OCI-LY3 (cell line): ENCODE measurements at regions not wholly inside any gene's neighbourhood (a gene's known extent, or its start where the extent isn't known, plus 50 kb on each side); places are given as distances from the start of the nearest gene placed in this dataset.

Experiments
- CTCF ChIP-seq: fragments of 200-600, 300-600 bp; sonication (generic); IDR thresholded peaks from 2 replicates; pipeline ENCODE4 v1.5.1; 2014; ENCODE audit warnings: antibody characterized with exemption, low read length, low read depth
- EZH2phosphoT487 ChIP-seq: fragments of 200-600 bp; shearing (Covaris generic); IDR thresholded peaks from 2 replicates; pipeline ENCODE4 v1.6.1; 2018; ENCODE audit warnings: antibody characterized with exemption, mixed run types, low read depth

- no peak for TF ChIP-seq CTCF
- no peak for TF ChIP-seq EZH2phosphoT487
These were observed 166.4 kb upstream of the ATP6AP2 start for GRCh38 chrX:40414335-40414734.
